DOHH2 (cell line): ENCODE measurements at regions not wholly inside any gene's neighbourhood (a gene's known extent, or its start where the extent isn't known, plus 50 kb on each side); places are given as distances from the start of the nearest gene placed in this dataset.

Source experiments
- H3F3A ChIP-seq: fragments of 200-600 bp; sonication (generic), shearing (Covaris generic); 2 replicates; pipeline ENCODE4 v1.6.0; 2016; ENCODE audit warnings: antibody characterized with exemption, mild to moderate bottlenecking; ENCODE audit not compliant: control insufficient read depth, insufficient read depth
- H3K27ac ChIP-seq: fragments of 200-600 bp; sonication (generic); 2 replicates; pipeline ENCODE4 v1.5.1; 2014; ENCODE audit warnings: low read depth, mild to moderate bottlenecking, low read length, moderate library complexity
- H3K27me3 ChIP-seq: fragments of 200-600 bp; sonication (generic); 2 replicates; pipeline ENCODE4 v1.6.1; 2014; ENCODE audit warnings: mild to moderate bottlenecking, low read length, mixed read lengths; ENCODE audit not compliant: control insufficient read depth
- H3K36me3 ChIP-seq: fragments of 200-600 bp; sonication (generic); 2 replicates; pipeline ENCODE4 v1.6.1; 2014; ENCODE audit warnings: mild to moderate bottlenecking, low read length, moderate library complexity, mixed read lengths; ENCODE audit not compliant: control insufficient read depth
- H3K4me1 ChIP-seq: fragments of 200-600 bp; sonication (generic); 2 replicates; pipeline ENCODE4 v1.6.1; 2014; ENCODE audit warnings: mild to moderate bottlenecking, low read length, mixed read lengths; ENCODE audit not compliant: control insufficient read depth
- H3K4me2 ChIP-seq: fragments of 200-600 bp; sonication (generic); 2 replicates; pipeline ENCODE4 v1.6.0; 2014; ENCODE audit warnings: mild to moderate bottlenecking, low read length, moderate library complexity
- H3K4me3 ChIP-seq: fragments of 200-600 bp; sonication (generic); 2 replicates; pipeline ENCODE4 v1.5.1; 2014; ENCODE audit warnings: mild to moderate bottlenecking, low read length, mixed read lengths
- H3K79me2 ChIP-seq: fragments of 200-600 bp; sonication (generic); 2 replicates; pipeline ENCODE4 v1.6.1; 2014; ENCODE audit warnings: mild to moderate bottlenecking, low read length, mixed read lengths; ENCODE audit not compliant: control insufficient read depth
- H3K9me2 ChIP-seq: fragments of 200-600 bp; sonication (generic); replicated peaks from 2 replicates; pipeline ENCODE4 v1.6.1; 2014; ENCODE audit warnings: mild to moderate bottlenecking, low read length, mixed read lengths; ENCODE audit not compliant: control insufficient read depth
- H3K9me3 ChIP-seq: fragments of 200-600 bp; sonication (generic); 2 replicates; pipeline ENCODE4 v1.6.1; 2014; ENCODE audit warnings: antibody characterized with exemption, low read length, mixed read lengths; ENCODE audit not compliant: control insufficient read depth, insufficient read depth
- H4K20me1 ChIP-seq: fragments of 200-600 bp; sonication (generic); 2 replicates; pipeline ENCODE4 v1.6.0; 2014; ENCODE audit warnings: low read depth, mild to moderate bottlenecking, antibody characterized with exemption, low read length, moderate library complexity; ENCODE audit not compliant: control insufficient read depth, insufficient read depth
- EZH2phosphoT487 ChIP-seq: fragments of 200-600 bp; sonication (generic); IDR thresholded peaks from 2 replicates; pipeline ENCODE4 v1.6.1; 2017; ENCODE audit warnings: borderline replicate concordance, mild to moderate bottlenecking, antibody characterized with exemption, low read length, moderate library complexity, mixed read lengths
- TF ChIP-seq, protein P1 (sequence below): fragments of 200-600 bp; sonication (generic); IDR thresholded peaks from one replicate; pipeline ENCODE4 v1.5.1; 2014; ENCODE audit warnings: antibody characterized with exemption, mild to moderate bottlenecking, low read depth, low read length; ENCODE audit not compliant: poor library complexity, severe bottlenecking

DNA sequence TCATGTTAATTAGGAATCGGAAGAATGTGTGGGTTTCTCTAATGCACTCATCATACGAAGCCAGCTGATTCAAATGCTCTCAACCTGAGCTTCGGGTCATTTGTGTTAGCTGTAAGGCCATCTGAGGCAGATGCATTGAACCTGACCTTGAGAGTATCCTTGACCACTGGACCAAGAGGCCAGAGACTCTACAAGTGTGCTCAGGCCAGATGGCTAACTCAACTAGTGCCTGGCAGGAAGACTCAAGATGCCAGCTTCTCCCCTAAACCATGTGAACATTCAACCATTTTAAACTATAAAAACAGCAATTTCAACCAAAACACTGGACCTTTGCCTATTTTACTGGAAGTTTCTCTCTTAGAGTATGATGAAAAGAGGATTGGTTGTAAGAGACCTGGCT, 168.6 kb upstream of the CDH4 start:
- H3K27ac ChIP-seq, result no peak overlapping the region
- H3K9me3 ChIP-seq, result no peaks in the 10 kb centered on the region
- H3K27me3 ChIP-seq, result no peaks in the 10 kb centered on the region
- no peaks in the 10 kb centered on the region for H3F3A ChIP-seq
- no peaks in the 10 kb centered on the region for H3K36me3 ChIP-seq
- no peaks in the 10 kb centered on the region for H3K79me2 ChIP-seq
- no peaks in the 10 kb centered on the region for H3K9me2 ChIP-seq
- no peak overlapping the region for H3K4me3 ChIP-seq
- no peaks in the 10 kb centered on the region for H3K4me1 ChIP-seq
- TF ChIP-seq, protein P1, sequence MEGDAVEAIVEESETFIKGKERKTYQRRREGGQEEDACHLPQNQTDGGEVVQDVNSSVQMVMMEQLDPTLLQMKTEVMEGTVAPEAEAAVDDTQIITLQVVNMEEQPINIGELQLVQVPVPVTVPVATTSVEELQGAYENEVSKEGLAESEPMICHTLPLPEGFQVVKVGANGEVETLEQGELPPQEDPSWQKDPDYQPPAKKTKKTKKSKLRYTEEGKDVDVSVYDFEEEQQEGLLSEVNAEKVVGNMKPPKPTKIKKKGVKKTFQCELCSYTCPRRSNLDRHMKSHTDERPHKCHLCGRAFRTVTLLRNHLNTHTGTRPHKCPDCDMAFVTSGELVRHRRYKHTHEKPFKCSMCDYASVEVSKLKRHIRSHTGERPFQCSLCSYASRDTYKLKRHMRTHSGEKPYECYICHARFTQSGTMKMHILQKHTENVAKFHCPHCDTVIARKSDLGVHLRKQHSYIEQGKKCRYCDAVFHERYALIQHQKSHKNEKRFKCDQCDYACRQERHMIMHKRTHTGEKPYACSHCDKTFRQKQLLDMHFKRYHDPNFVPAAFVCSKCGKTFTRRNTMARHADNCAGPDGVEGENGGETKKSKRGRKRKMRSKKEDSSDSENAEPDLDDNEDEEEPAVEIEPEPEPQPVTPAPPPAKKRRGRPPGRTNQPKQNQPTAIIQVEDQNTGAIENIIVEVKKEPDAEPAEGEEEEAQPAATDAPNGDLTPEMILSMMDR, result no peak
- TF ChIP-seq EZH2phosphoT487, result no peak
- H4K20me1 ChIP-seq, result no peaks in the 10 kb centered on the region
- no peak overlapping the region for H3K4me2 ChIP-seq

DNA sequence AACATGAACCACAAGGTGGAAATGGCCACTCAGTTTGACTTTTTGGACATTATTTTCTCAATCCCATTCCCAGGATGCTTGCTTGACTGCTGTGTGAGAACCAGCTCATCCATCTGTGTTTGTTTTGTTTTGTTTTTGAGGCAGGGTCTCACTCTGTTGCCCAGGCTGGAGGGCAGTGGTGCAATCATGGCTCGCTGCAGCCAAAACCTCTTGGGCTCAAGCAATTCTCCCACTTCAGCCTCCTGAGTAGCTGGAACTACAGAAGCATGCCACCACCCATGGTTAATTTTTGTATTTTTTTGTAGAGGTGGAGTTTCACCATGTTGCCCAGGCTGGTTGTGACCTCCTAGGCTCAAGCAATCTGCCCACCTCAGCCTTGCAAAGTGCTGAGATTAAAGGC, 166.0 kb upstream of the CDH4 start:
- Histone ChIP-seq H3K79me2 (no peaks in the 10 kb centered on the region), H3K9me2 (no peaks in the 10 kb centered on the region), H3K36me3 (no peaks in the 10 kb centered on the region), H3K27ac (no peak overlapping the region), H3K27me3 (no peaks in the 10 kb centered on the region), H3K9me3 (no peaks in the 10 kb centered on the region), H3K4me2 (no peak overlapping the region), H4K20me1 (no peaks in the 10 kb centered on the region), H3K4me3 (no peak overlapping the region), H3F3A (no peaks in the 10 kb centered on the region), H3K4me1 (no peaks in the 10 kb centered on the region)
- no peak for TF ChIP-seq EZH2phosphoT487
- TF ChIP-seq, protein P1, result no peak

DNA sequence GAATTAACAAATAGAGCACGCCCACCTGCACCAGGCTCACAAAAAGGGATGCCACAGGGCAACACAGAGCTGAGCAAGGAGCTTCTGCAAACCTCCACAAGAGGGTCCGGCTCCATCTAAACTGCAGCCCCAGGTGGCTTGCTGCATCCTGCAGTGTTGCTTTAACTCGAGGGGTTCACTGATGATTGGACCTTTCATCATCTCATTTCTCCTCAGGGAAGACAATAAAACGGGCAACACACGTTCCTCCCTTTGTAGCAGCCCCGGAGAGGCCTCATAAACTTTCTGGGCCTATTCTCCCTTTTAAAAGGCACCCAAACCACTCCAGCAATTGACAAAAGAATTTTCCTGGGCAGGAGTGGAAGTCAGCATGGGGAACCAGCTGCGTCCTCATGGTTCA, 161.5 kb upstream of the CDH4 start:
- H3K27me3 ChIP-seq, result no peaks in the 10 kb centered on the region
- H3K4me3 ChIP-seq, result no peak overlapping the region
- H4K20me1 ChIP-seq, result no peaks in the 10 kb centered on the region
- no peaks in the 10 kb centered on the region for H3K79me2 ChIP-seq
- no peaks in the 10 kb centered on the region for H3K9me2 ChIP-seq
- no peaks in the 10 kb centered on the region for H3F3A ChIP-seq
- no peak overlapping the region for H3K4me2 ChIP-seq
- TF ChIP-seq, protein P1, result no peak
- no peak for TF ChIP-seq EZH2phosphoT487
- no peaks in the 10 kb centered on the region for H3K9me3 ChIP-seq
- no peaks in the 10 kb centered on the region for H3K36me3 ChIP-seq
- H3K4me1 ChIP-seq, result no peaks in the 10 kb centered on the region
- H3K27ac ChIP-seq, result no peak overlapping the region

DNA sequence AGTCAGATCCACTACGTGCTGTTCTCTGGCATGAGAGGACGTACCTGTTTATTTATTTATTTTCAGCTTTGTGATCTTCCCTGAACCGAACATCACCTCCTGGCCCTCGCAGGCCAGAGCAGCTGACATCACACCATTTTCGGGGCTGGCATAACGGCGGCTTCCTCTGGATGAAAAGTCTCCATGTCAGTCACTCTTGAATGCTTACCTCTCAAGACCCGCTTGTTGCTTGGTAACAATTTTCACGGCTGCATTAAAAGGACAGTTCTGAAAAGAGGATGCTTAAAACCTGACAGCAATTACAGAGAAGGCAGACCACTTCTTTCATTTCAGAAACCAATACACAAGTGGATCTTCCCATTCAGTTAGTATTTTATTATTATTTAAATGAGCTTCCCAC, 159.8 kb upstream of the CDH4 start:
- TF ChIP-seq, protein P1, result no peak
- TF ChIP-seq EZH2phosphoT487, result no peak
- no peaks in the 10 kb centered on the region for H3K4me1 ChIP-seq
- no peak overlapping the region for H3K27ac ChIP-seq

More for the DNA sequence above, 159.8 kb upstream of the CDH4 start:
- Histone ChIP-seq H3K36me3 (no peaks in the 10 kb centered on the region), H3K27me3 (no peaks in the 10 kb centered on the region), H4K20me1 (no peaks in the 10 kb centered on the region), H3K79me2 (no peaks in the 10 kb centered on the region), H3F3A (no peaks in the 10 kb centered on the region), H3K4me3 (no peak overlapping the region), H3K4me2 (no peak overlapping the region), H3K9me3 (no peaks in the 10 kb centered on the region), H3K9me2 (no peaks in the 10 kb centered on the region)
